Fibroblast of the conjunctiva (primary cell): ENCODE measurements at regions not wholly inside any gene's neighbourhood (a gene's known extent, or its start where the extent isn't known, plus 50 kb on each side); places are given as distances from the start of the nearest gene placed in this dataset.
A peak's percentile ranks its signal among the peaks of the same experiment; 100 is the strongest.

Experiments used
- DNase-seq: peaks from one replicate; pipeline ENCODE4 v3.0.0-alpha.2; 2010; ENCODE audit warnings: low read depth

- DNase-seq: no peak
Measured at GRCh38 chr13:104206450-104207044, 1140.3 kb upstream of the SLC10A2 start.

GRCh38 chr13:104204177-104204576, 1138.0 kb upstream of the SLC10A2 start:
- no peak for DNase-seq

GRCh38 chr13:104198801-104199200, 1132.6 kb upstream of the SLC10A2 start:
- no peak for DNase-seq

GRCh38 chr13:104196611-104197010, 1130.4 kb upstream of the SLC10A2 start:
- no peak for DNase-seq

GRCh38 chr13:104181526-104182231, 1115.5 kb upstream of the SLC10A2 start:
- DNase-seq: no peak

- DNase-seq: no peak
Measured at GRCh38 chr13:104170980-104171555, 1104.9 kb upstream of the SLC10A2 start.

- no peak for DNase-seq
Measured at GRCh38 chr13:104163866-104164630, 1097.8 kb upstream of the SLC10A2 start.

GRCh38 chr13:104160536-104160935, 1094.3 kb upstream of the SLC10A2 start:
- no peak for DNase-seq

GRCh38 chr13:104143760-104144416, 1077.7 kb upstream of the SLC10A2 start:
- DNase-seq: no peak

- DNase-seq: no peak
Measured at GRCh38 chr13:104140552-104140951, 1074.3 kb upstream of the SLC10A2 start.

- DNase-seq: no peak
Measured at GRCh38 chr13:104137416-104137815, 1071.2 kb upstream of the SLC10A2 start.

GRCh38 chr13:104132849-104133248, 1066.6 kb upstream of the SLC10A2 start:
- no peak for DNase-seq

GRCh38 chr13:104114101-104114500, 1047.9 kb upstream of the SLC10A2 start:
- no peak for DNase-seq

GRCh38 chr13:104111031-104111430, 1044.8 kb upstream of the SLC10A2 start:
- no peak for DNase-seq

- no peak for DNase-seq
Measured at GRCh38 chr13:104106705-104107393, 1040.6 kb upstream of the SLC10A2 start.

- DNase-seq: no peak
Measured at GRCh38 chr13:104105418-104106355, 1039.5 kb upstream of the SLC10A2 start.

GRCh38 chr13:104099750-104100149, 1033.5 kb upstream of the SLC10A2 start:
- no peak for DNase-seq

- DNase-seq: no peak
Measured at GRCh38 chr13:104098421-104098820, 1032.2 kb upstream of the SLC10A2 start.

GRCh38 chr13:104086759-104087158, 1020.5 kb upstream of the SLC10A2 start:
- no peak for DNase-seq

- DNase-seq: peak; percentile 16
Measured at GRCh38 chr13:104086210-104086609, 1020.0 kb upstream of the SLC10A2 start.
